GM10266 (cell line): ENCODE measurements at regions not wholly inside any gene's neighbourhood (a gene's known extent, or its start where the extent isn't known, plus 50 kb on each side); places are given as distances from the start of the nearest gene placed in this dataset.

Experiments used
- DNase-seq: peaks from one replicate; pipeline ENCODE4 v3.0.0; 2012; ENCODE audit errors: extremely low spot score
- CTCF ChIP-seq: IDR thresholded peaks from 2 replicates; pipeline ENCODE4 v1.5.1; 2012; ENCODE audit warnings: mild to moderate bottlenecking, low read depth; ENCODE audit not compliant: control insufficient read depth, insufficient read depth; ENCODE audit errors: missing control alignments

DNA sequence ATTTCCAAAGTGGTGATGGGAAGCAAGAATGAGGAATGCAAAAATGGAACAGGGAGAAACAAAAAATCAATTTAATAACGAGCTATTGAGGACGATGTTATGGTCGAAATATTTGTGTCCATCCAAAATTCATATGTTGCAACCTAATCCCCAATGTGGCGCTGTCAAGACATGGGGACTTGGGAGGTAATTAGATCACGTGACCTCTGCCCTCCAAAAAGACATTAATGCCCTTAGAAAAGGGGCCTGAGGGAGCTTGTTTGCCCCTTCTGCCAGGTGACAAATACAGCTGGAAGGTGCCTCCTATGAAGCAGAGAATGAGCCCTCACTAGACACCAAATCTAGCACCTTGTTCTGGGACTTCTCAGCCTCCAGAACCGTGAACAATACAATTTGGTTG lies 315.2 kb upstream of the CDH9 start:
- TF ChIP-seq CTCF: no peak
- no peak for DNase-seq

DNA sequence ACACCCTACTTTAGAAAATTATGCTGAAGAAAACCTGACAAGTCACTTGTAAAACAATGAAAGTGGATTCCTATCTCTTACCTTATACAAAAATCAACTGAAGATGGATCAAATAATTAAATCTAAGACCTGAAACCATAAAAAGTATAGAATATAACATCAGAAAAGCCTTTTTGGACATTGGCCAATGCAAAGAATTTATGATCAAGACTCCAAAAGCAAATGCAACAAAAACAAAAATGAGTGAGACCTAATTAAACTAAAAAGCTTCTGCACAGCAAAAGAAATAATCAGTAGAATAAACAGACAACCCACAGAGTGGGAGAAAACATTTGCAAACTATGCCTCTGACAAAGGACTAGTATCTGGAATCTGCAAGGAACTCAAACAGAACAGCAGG lies 303.0 kb upstream of the CDH9 start:
- TF ChIP-seq CTCF: no peak
- no peak for DNase-seq

DNA sequence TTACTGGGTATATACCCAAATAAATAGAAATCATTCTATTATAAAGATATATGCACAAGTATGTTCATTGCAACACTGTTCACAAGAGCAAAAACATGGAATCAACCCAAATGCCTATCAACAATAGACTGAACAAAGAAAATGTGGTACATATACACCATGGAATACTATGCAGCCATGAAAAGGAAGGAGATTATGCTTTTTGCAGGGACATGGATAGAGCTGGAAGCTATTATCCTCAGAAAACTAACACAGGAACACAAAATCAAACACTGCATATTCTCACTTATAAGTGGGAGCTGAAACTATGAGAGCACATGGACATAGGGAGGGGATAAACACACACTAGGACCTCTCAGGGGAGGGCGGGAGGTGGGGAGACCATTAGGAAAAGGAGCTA lies 298.4 kb upstream of the CDH9 start:
- DNase-seq: no peak
- no peak for TF ChIP-seq CTCF

DNA sequence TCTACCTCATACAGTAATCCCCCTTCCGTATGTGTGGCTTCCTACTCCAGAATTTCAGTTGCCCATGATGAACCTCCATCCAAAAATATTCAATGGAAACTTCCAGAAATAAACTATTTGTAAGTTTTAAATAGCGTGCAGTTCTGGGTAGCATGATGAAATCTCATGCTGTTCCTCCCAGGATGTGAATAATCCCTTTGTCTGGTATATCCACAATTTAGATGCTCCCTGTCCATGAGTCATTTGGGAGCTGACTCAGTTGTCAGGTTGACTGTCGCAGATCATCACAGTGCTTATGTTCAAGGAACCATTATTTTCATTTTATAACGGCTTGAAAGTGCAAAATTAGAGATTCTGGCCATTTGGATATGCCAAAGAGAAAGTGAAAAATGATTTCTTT lies 290.1 kb upstream of the CDH9 start:
- TF ChIP-seq CTCF: no peak
- no peak for DNase-seq

DNA sequence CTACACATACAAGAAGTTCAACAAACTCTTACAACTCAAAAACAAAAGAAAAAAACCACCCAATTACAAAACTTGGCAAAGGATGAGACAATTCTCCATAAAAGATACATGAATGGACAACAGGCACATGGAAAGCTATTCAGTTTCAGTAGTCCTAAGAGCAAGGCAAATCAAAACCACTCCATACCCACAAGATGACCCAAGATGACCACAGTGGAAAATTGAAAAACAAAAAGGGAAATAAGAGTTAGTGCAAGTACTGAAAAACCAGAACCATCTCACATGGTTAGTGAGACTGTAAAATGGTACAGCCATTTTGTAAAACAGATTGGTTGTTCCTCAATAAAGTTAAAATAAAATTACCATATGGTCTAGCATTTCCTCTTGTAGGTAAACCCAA lies 287.1 kb upstream of the CDH9 start:
- no peak for DNase-seq
- TF ChIP-seq CTCF: no peak

- no peak for TF ChIP-seq CTCF
- DNase-seq: no peak
Measured at GRCh38 chr5:27318701-27319100, 280.3 kb upstream of the CDH9 start.

DNA sequence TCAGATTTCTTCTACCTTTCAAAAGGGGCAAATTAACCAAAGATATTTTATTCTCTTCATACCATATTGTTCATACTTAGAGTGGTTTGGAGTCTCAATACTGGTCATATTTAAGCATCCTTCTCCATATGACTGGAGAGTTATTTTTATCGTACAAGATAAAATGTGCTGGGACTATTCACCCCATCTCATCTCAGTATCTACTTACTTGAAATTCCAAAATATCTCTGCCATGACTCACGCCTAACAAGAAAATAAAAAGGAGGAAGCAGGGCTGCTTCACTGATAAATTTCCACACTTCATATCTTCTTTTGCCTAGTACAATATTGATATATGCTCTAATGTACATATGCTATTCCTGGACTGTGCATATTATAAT lies 277.9 kb upstream of the CDH9 start:
- DNase-seq: no peak
- TF ChIP-seq CTCF: no peak
